ENCODE measurements at regions not wholly inside any gene's neighbourhood (a gene's known extent, or its start where the extent isn't known, plus 50 kb on each side); places are given as distances from the start of the nearest gene placed in this dataset.

DNA sequence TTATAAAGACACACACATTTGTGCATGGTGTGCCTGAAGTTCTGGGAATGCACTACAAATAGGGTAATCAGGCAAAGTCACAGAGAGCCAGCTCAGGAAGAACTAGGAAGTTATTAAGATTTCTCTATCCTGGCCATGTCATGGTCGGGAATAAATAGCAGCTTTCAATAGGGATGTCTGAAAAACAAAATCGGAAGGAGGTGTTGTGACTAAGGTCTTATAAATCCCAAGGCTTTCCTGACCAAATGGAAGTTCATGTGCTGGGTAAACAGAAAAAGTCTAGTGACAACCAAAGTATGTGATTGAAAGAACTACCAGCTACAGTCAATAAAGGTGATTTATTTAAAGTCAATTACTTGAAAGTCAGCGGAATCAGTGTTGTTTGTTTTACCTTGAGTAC is 262.5 kb upstream of the HS3ST1 start:
- H3K27ac ChIP-seq: no peak overlapping the region
- POLR2A ChIA-PET (ENCODE audit: unreplicated experiment): no interaction called here

DNA sequence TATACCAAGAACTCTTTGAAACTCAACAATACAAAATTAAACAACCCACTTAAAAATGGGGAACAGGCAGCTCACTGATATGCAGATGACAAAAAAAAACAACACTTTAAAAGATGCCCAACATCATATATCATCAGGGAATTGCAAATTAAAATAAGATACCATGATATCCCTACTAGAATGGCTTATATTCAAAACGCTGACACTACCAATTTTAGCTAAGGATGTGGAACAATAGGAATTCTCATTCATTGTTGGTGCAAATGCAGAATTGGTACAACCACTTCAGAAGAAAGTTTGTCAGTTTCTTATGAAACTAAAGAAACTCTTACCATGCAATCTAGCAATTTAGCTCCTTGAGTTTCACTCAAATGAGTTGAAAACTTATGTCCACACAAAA is 259.0 kb upstream of the HS3ST1 start:
- Histone ChIP-seq H3F3A (ENCODE audit: insufficient read depth, low read depth) (no peaks in the 10 kb centered on the region), H3K4me1 (replicated peaks; ENCODE audit: insufficient read depth) (no peaks in the 10 kb centered on the region), H3K9me2 (ENCODE audit: insufficient read depth) (no peaks in the 10 kb centered on the region), H3K9me3 (ENCODE audit: insufficient read depth, low read depth) (no peaks in the 10 kb centered on the region), H3K4me2 (no peak overlapping the region), H3K79me2 (ENCODE audit: low read depth) (no peaks in the 10 kb centered on the region), H4K20me1 (ENCODE audit: insufficient read depth) (no peaks in the 10 kb centered on the region), H3K27me3 (ENCODE audit: insufficient read depth, low read depth) (no peaks in the 10 kb centered on the region), H2AFZ (no peak overlapping the region), H3K4me3 (no peak overlapping the region), H3K36me3 (ENCODE audit: low read depth) (no peaks in the 10 kb centered on the region), H3K27ac (no peak overlapping the region)
- intact Hi-C loops (cut with micrococcal nuclease; ENCODE audit: unreplicated experiment): no loop called here
- no TSS peak for BruUV-seq (replicated peaks)
- TF ChIP-seq, protein P1, sequence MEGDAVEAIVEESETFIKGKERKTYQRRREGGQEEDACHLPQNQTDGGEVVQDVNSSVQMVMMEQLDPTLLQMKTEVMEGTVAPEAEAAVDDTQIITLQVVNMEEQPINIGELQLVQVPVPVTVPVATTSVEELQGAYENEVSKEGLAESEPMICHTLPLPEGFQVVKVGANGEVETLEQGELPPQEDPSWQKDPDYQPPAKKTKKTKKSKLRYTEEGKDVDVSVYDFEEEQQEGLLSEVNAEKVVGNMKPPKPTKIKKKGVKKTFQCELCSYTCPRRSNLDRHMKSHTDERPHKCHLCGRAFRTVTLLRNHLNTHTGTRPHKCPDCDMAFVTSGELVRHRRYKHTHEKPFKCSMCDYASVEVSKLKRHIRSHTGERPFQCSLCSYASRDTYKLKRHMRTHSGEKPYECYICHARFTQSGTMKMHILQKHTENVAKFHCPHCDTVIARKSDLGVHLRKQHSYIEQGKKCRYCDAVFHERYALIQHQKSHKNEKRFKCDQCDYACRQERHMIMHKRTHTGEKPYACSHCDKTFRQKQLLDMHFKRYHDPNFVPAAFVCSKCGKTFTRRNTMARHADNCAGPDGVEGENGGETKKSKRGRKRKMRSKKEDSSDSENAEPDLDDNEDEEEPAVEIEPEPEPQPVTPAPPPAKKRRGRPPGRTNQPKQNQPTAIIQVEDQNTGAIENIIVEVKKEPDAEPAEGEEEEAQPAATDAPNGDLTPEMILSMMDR (conservative IDR thresholded peaks at IDR 0.05): no peak
- TF ChIP-seq EZH2 (IDR thresholded peaks at IDR 0.05; ENCODE audit: low read depth): no peak
- ChIA-PET CTCF (interaction anchor here (0.6 kb wide), 1 partner anchor 945 kb away, joined by 3 read pairs; no protein-coding TSS in a partner anchor), POLR2A (ENCODE audit: unreplicated experiment) (no interaction called here)
- DNase-seq: no peak

More for the DNA sequence above, 262.5 kb upstream of the HS3ST1 start:
- Histone ChIP-seq H4K20me1 (ENCODE audit: insufficient read depth) (no peaks in the 10 kb centered on the region), H3K9me3 (ENCODE audit: insufficient read depth, low read depth) (peaks cover 10% of the 10 kb centered on the region; the same call in 1 of the 2 replicates), H3K27me3 (ENCODE audit: insufficient read depth, low read depth) (no peaks in the 10 kb centered on the region), H3K4me3 (no peak overlapping the region), H3F3A (ENCODE audit: insufficient read depth, low read depth) (no peaks in the 10 kb centered on the region), H3K9me2 (ENCODE audit: insufficient read depth) (no peaks in the 10 kb centered on the region), H2AFZ (no peak overlapping the region), H3K4me2 (no peak overlapping the region), H3K36me3 (ENCODE audit: low read depth) (no peaks in the 10 kb centered on the region), H3K4me1 (replicated peaks; ENCODE audit: insufficient read depth) (no peaks in the 10 kb centered on the region), H3K79me2 (ENCODE audit: low read depth) (no peaks in the 10 kb centered on the region)
- TF ChIP-seq EZH2 (IDR thresholded peaks at IDR 0.05; ENCODE audit: low read depth): no peak
- TF ChIP-seq, protein P1 (conservative IDR thresholded peaks at IDR 0.05): no peak
- CTCF ChIA-PET: no interaction called here
- no TSS peak for BruUV-seq (replicated peaks)
- intact Hi-C loops (cut with micrococcal nuclease; ENCODE audit: unreplicated experiment): no loop called here
- DNase-seq: no peak

DNA sequence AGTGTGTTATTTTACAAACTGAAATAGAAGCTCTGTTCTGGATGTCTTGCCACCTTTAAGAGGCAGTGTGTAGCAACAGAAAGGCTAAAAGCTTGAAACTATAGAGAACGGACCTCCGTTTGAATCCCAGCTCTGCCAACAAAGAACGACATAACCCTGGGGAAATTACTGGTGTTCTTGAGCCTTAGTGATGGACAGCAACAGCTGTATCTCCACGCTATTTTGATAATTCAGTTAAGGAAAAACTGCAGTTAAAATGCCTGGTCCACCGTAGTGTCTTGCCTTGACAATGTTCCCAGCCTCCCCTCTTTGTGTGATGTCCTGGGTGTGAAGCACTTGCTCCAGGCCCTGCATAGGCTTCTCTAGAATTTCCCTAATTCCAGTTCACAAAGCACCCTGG is 256.8 kb upstream of the HS3ST1 start:
- H3K4me3 ChIP-seq: no peak overlapping the region
- intact Hi-C loops (cut with micrococcal nuclease; ENCODE audit: unreplicated experiment): no loop called here
- CTCF ChIA-PET: no interaction called here
- BruUV-seq (replicated peaks): no TSS peak
- no peaks in the 10 kb centered on the region for H4K20me1 ChIP-seq (ENCODE audit: insufficient read depth)
- H3K27me3 ChIP-seq (ENCODE audit: insufficient read depth, low read depth): no peaks in the 10 kb centered on the region
- H2AFZ ChIP-seq: no peak overlapping the region
- H3K4me1 ChIP-seq (replicated peaks; ENCODE audit: insufficient read depth): no peaks in the 10 kb centered on the region
- DNase-seq: no peak
- no peaks in the 10 kb centered on the region for H3K36me3 ChIP-seq (ENCODE audit: low read depth)
- H3K9me3 ChIP-seq (ENCODE audit: insufficient read depth, low read depth): no peaks in the 10 kb centered on the region
- H3K4me2 ChIP-seq: no peak overlapping the region
- POLR2A ChIA-PET (ENCODE audit: unreplicated experiment): interaction anchor here (0.6 kb wide), 1 partner anchor 66 kb away, joined by 4 read pairs; no protein-coding TSS in a partner anchor
- H3K79me2 ChIP-seq (ENCODE audit: low read depth): no peaks in the 10 kb centered on the region
- no peak for TF ChIP-seq EZH2 (IDR thresholded peaks at IDR 0.05; ENCODE audit: low read depth)
- TF ChIP-seq, protein P1 (conservative IDR thresholded peaks at IDR 0.05): no peak
- no peak overlapping the region for H3K27ac ChIP-seq
- H3F3A ChIP-seq (ENCODE audit: insufficient read depth, low read depth): no peaks in the 10 kb centered on the region
- H3K9me2 ChIP-seq (ENCODE audit: insufficient read depth): no peaks in the 10 kb centered on the region

All from PC-9 (cell line).